AG09319 (cell line): ENCODE measurements at regions not wholly inside any gene's neighbourhood (a gene's known extent, or its start where the extent isn't known, plus 50 kb on each side); places are given as distances from the start of the nearest gene placed in this dataset.
A peak's percentile ranks its signal among the peaks of the same experiment; 100 is the strongest.

Source experiments
- DNase-seq: peaks from one replicate; pipeline ENCODE4 v3.0.0-alpha.2; 2010; ENCODE audit warnings: low read depth; ENCODE audit errors: extremely low read depth
- CTCF ChIP-seq: IDR thresholded peaks from 2 replicates; pipeline ENCODE4 v1.5.1; 2011; ENCODE audit warnings: low read depth, mild to moderate bottlenecking, inconsistent platforms, low read length, moderate library complexity

GRCh38 chr7:121521711-121522400, 125.7 kb upstream of the FAM3C start:
- TF ChIP-seq CTCF = no peak
- DNase-seq = no peak

DNA sequence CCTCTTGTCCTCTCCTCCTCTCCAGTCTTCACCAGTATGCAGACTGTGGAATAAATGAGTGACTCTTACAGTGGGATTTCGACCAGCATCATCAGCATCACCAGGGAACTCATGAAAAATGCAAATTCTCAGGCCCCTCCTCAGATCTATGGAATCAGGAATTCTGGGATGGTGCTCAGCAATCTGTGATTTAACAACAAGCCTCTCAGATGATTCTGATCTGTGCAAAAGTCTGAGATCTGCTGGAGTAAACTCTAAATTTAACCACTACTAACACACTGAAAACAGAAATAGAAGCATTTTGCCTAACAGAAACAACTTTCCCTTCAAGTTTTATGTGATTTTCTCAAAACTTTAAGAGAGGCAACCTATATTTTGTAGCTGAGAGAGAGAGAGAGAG, 124.8 kb upstream of the FAM3C start:
- no peak for DNase-seq
- no peak for TF ChIP-seq CTCF

- TF ChIP-seq CTCF = no peak
These were observed 123.7 kb upstream of the FAM3C start for GRCh38 chr7:121519548-121520521.

GRCh38 chr7:121517591-121517990, 121.5 kb upstream of the FAM3C start:
- no peak for DNase-seq
- TF ChIP-seq CTCF = no peak

More at GRCh38 chr7:121519548-121520521, 123.7 kb upstream of the FAM3C start:
- no peak for DNase-seq

GRCh38 chr7:121516821-121517220, 120.7 kb upstream of the FAM3C start:
- no peak for DNase-seq
- no peak for TF ChIP-seq CTCF

DNA sequence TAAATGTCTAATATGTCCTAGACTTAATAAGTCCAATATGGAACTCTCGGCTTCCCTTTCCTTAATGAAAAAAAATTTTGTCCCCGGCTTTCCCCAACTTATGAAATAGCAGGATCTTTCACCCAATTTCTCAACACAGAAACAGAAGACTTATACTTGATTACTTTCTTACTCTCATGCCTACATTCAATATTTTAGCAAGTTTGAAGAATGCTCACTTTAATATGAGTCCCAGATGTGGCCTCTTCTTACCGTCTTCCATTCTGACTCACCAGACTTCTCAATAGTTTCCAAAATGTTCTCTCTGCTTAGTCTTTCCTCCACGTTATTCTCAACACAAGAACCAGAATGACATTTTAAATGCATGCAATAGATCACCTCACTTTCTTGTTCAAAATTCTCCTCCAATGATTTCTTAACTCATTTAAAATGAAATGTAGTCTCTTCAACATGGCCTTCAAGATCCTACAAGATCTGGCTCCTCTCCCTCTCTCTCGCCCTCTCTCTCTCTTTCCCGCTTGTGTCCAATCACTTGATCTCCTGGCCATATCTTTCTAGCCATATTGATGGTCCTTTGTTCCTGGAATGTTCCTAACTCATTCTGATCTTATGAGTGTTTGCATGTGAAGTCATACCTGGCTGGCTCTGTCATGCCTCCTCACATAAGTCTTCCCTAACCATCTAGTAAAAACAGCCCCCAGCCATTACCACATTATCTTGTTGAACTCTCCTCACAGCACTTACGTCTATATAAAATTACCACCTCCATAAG, 119.7 kb upstream of the FAM3C start:
- TF ChIP-seq CTCF = no peak
- peak; percentile 25 for DNase-seq

GRCh38 chr7:121515229-121515628, 119.1 kb upstream of the FAM3C start:
- no peak for DNase-seq
- no peak for TF ChIP-seq CTCF
